ENCODE measurements at regions not wholly inside any gene's neighbourhood (a gene's known extent, or its start where the extent isn't known, plus 50 kb on each side); places are given as distances from the start of the nearest gene placed in this dataset.

DNA sequence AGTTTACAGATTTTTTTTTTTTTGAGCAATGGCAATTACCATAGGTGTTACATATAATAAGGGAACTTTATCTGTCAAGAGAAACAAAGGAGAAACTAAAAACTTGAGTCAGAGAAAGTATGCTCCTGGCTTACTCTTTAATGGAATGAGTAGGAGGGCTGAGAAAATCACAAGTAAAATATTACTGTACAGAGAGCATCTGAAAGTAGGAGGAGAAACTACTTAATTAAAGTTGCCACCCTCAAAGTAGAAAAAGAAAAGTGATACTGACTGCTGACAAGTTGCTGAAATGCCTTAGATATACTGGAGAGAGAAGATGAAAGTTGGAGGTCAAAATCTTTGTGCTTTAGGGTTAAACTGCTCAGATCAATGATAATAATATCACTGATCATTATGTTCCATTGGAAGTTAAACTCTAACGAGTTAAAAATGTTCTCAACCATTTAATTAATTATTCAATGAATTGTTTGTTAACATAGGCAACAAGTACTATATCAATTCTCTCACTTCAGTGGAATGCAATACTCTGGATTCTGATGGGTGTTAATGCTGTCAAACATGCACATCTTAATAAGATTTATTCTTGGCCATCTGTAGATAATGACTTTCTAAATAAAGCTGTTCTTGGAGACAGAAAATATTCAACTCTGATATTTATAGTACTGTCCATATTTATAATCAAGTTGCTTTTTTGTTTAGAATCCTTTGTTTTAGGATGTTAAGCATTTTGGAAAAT is 61.2 kb upstream of the CAMK2D start:
- DNase-seq (ENCODE audit: extremely low spot score) = no peak
- ChIA-PET POLR2A (no interaction called here), CTCF (no interaction called here)
- TF ChIP-seq ELF4 (IDR thresholded peaks at IDR 0.05) (no peak), FOXM1 (IDR thresholded peaks at IDR 0.05; ENCODE audit: borderline replicate concordance) (no peak), BHLHE40 (IDR thresholded peaks at IDR 0.05; ENCODE audit: borderline replicate concordance) (no peak), HDGF (IDR thresholded peaks at IDR 0.05; ENCODE audit: borderline replicate concordance) (no peak), ZNF384 (IDR thresholded peaks at IDR 0.05) (no peak), NFRKB (IDR thresholded peaks at IDR 0.05) (no peak), SUZ12 (IDR thresholded peaks at IDR 0.05) (no peak), TARDBP (IDR thresholded peaks at IDR 0.05) (no peak), ARNT (IDR thresholded peaks at IDR 0.05) (no peak), LEF1 (IDR thresholded peaks at IDR 0.05; ENCODE audit: borderline replicate concordance) (no peak), CTBP1 (IDR thresholded peaks at IDR 0.05; ENCODE audit: borderline replicate concordance) (no peak)

DNA sequence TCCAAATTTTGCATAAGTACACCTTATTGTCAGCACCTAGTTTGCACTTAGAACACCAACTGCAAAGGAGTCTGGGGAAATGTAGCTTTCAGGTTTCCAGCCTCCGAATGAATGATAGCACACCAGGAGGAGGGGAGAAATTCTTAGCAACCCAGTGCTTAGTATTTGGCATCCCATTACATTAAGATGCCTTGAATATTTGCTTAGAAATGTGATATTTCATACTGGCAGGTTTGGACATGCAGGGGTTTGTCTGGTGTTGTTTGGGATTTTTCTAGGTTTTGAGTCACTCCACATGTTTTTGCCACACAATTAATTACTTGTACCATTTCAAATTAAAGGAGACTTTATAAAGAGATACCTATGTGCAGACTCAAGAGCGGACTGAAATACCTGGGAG is 60.3 kb upstream of the CAMK2D start:
- TF ChIP-seq ZNF384 (IDR thresholded peaks at IDR 0.05) = no peak
- TF ChIP-seq SP1 (IDR thresholded peaks at IDR 0.05) = no peak
- DNase-seq (ENCODE audit: extremely low spot score) = no peak
- ChIA-PET POLR2A (no interaction called here), CTCF (no interaction called here)

DNA sequence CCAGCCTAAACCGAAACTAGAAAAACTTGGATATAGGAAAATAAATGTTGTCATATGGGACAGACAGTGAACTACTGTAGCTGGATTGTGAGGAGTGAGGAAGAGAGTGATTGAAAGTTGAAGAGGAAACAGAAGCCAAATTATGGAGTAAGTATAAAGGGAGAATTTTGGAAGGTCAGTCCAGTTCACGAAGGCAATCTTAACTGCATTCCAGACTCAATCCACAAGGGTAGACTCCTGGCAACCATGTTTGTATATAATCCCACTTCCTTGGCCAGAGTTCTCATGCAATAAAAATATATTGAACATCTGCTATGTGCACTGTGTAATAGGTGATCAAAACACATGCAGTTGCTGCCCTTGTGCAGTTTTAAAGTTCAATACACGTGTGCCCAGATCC is 58.6 kb upstream of the CAMK2D start:
- CTCF ChIA-PET = no interaction called here
- POLR2A ChIA-PET = no interaction called here
- TF ChIP-seq ARNT (IDR thresholded peaks at IDR 0.05) = no peak
- TF ChIP-seq, protein P1, sequence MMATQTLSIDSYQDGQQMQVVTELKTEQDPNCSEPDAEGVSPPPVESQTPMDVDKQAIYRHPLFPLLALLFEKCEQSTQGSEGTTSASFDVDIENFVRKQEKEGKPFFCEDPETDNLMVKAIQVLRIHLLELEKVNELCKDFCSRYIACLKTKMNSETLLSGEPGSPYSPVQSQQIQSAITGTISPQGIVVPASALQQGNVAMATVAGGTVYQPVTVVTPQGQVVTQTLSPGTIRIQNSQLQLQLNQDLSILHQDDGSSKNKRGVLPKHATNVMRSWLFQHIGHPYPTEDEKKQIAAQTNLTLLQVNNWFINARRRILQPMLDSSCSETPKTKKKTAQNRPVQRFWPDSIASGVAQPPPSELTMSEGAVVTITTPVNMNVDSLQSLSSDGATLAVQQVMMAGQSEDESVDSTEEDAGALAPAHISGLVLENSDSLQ (IDR thresholded peaks at IDR 0.05) = no peak
- TF ChIP-seq BHLHE40 (IDR thresholded peaks at IDR 0.05; ENCODE audit: borderline replicate concordance) = no peak
- TF ChIP-seq ZNF384 (IDR thresholded peaks at IDR 0.05) = no peak
- TF ChIP-seq SP1 (IDR thresholded peaks at IDR 0.05) = no peak
- TF ChIP-seq CTBP1 (IDR thresholded peaks at IDR 0.05; ENCODE audit: borderline replicate concordance) = no peak
- no peak for TF ChIP-seq HDGF (IDR thresholded peaks at IDR 0.05; ENCODE audit: borderline replicate concordance)
- no peak for TF ChIP-seq TARDBP (IDR thresholded peaks at IDR 0.05)
- no peak for TF ChIP-seq ELF4 (IDR thresholded peaks at IDR 0.05)
- TF ChIP-seq SUZ12 (IDR thresholded peaks at IDR 0.05) = no peak
- TF ChIP-seq L3MBTL2 (conservative IDR thresholded peaks at IDR 0.05) = no peak
- DNase-seq (ENCODE audit: extremely low spot score) = no peak

DNA sequence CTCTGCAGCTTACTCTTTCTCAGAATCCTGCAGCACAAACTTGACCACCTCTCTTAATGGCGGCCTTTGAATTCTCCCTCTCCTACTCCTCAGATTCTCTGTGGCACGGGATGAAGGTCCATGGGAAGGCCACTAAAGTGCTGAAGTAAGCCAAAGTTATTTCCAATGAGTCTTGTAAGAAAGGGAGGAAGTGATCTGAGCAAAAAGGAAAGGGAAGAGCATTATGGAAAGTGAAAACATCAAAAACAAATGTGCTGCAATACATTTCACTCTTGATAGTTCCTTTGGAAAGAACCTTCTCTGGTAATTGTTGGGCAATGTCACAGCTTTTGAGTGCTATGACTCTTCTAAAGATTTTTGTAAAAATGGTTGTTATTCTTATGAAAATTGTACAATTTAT is 54.3 kb upstream of the CAMK2D start:
- no peak for TF ChIP-seq LEF1 (IDR thresholded peaks at IDR 0.05; ENCODE audit: borderline replicate concordance)
- TF ChIP-seq BHLHE40 (IDR thresholded peaks at IDR 0.05; ENCODE audit: borderline replicate concordance) = no peak
- no peak for TF ChIP-seq FOXA1 (IDR thresholded peaks at IDR 0.05)
- TF ChIP-seq SUZ12 (IDR thresholded peaks at IDR 0.05) = no peak
- no peak for DNase-seq (ENCODE audit: extremely low spot score)
- ChIA-PET POLR2A (no interaction called here), CTCF (no interaction called here)

DNA sequence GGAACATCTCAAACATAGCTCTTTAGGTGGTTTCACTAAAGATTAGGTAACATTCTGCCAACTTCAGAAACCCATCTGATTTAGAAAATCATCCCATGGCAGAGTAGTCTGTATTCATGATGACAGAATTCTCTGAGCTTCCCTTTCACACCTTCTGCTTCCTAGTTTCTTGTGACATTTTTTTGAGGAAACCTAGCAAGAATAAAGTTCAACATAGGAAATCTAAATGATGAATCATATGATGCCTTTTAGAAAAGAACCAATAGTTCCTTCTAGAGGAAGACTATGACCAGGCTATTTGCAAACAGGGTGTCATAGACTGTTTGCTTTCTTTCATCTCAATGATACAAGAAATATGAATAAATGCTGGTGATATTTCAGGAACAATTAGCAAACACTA is 49.8 kb upstream of the CAMK2D start:
- ChIA-PET CTCF (no interaction called here), POLR2A (no interaction called here)
- TF ChIP-seq BHLHE40 (IDR thresholded peaks at IDR 0.05; ENCODE audit: borderline replicate concordance) (no peak), ZNF384 (IDR thresholded peaks at IDR 0.05) (no peak), ARNT (IDR thresholded peaks at IDR 0.05) (no peak), L3MBTL2 (conservative IDR thresholded peaks at IDR 0.05) (no peak), CTBP1 (IDR thresholded peaks at IDR 0.05; ENCODE audit: borderline replicate concordance) (no peak), ELF4 (IDR thresholded peaks at IDR 0.05) (no peak), SUZ12 (IDR thresholded peaks at IDR 0.05) (no peak), NFRKB (IDR thresholded peaks at IDR 0.05) (no peak), LEF1 (IDR thresholded peaks at IDR 0.05; ENCODE audit: borderline replicate concordance) (no peak), SP1 (IDR thresholded peaks at IDR 0.05) (no peak), TARDBP (IDR thresholded peaks at IDR 0.05) (no peak), FOXM1 (IDR thresholded peaks at IDR 0.05; ENCODE audit: borderline replicate concordance) (no peak)
- TF ChIP-seq, protein P1 (IDR thresholded peaks at IDR 0.05) = no peak
- no peak for DNase-seq (ENCODE audit: extremely low spot score)
